Midbrain (tissue), 1 donor: ENCODE measurements at regions not wholly inside any gene's neighbourhood (a gene's known extent, or its start where the extent isn't known, plus 50 kb on each side); places are given as distances from the start of the nearest gene placed in this dataset.
"Not testable (repeated sequence)": the region's sequence is repeated elsewhere in the genome, so short reads cannot be mapped to it uniquely, and the experiment has no call there.

ENCODE experiments used
- DNase-seq: peaks from one replicate; lab custom pipeline; 2025; lab: John Stamatoyannopoulos, UW

- no peak for DNase-seq
Observed at GRCh38 chrX:111041018-111041462, 55.0 kb upstream of the PAK3 start.

- no peak for DNase-seq
Observed at GRCh38 chrX:111040377-111041017, 55.5 kb upstream of the PAK3 start.

- no peak for DNase-seq
Observed at GRCh38 chrX:111039606-111040005, 56.4 kb upstream of the PAK3 start.

- DNase-seq, result no peak
Observed at GRCh38 chrX:111035991-111036390, 60.0 kb upstream of the PAK3 start.

GRCh38 chrX:111035256-111035655 lies 60.7 kb upstream of the PAK3 start:
- no peak for DNase-seq

GRCh38 chrX:111022998-111023397 lies 73.0 kb upstream of the PAK3 start:
- not testable (repeated sequence) for DNase-seq

GRCh38 chrX:111020283-111020682 lies 75.7 kb upstream of the PAK3 start:
- no peak for DNase-seq

- no peak for DNase-seq
Observed at GRCh38 chrX:111013778-111014455, 82.1 kb upstream of the PAK3 start.

- no peak for DNase-seq
Observed at GRCh38 chrX:111010111-111010510, 85.9 kb upstream of the PAK3 start.

GRCh38 chrX:111009256-111009655 lies 86.7 kb upstream of the PAK3 start:
- no peak for DNase-seq

- no peak for DNase-seq
Observed at GRCh38 chrX:111008126-111008525, 87.9 kb upstream of the PAK3 start.

- no peak for DNase-seq
Observed at GRCh38 chrX:111007238-111007637, 88.8 kb upstream of the PAK3 start.

- DNase-seq, result no peak
Observed at GRCh38 chrX:111006116-111006515, 89.9 kb upstream of the PAK3 start.

- DNase-seq, result no peak
Observed at GRCh38 chrX:111005166-111005565, 90.8 kb upstream of the PAK3 start.

- DNase-seq, result no peak
Observed at GRCh38 chrX:111003118-111003517, 92.9 kb upstream of the PAK3 start.

- DNase-seq, result no peak
Observed at GRCh38 chrX:110992611-110993010, 103.4 kb upstream of the PAK3 start.

GRCh38 chrX:110989869-110990268 lies 106.1 kb upstream of the PAK3 start:
- no peak for DNase-seq

- no peak for DNase-seq
Observed at GRCh38 chrX:110989447-110989846, 106.5 kb upstream of the PAK3 start.

- no peak for DNase-seq
Observed at GRCh38 chrX:110987292-110987691, 108.7 kb upstream of the PAK3 start.

GRCh38 chrX:110985470-110985869 lies 110.5 kb upstream of the PAK3 start:
- no peak for DNase-seq

- DNase-seq, result no peak
Observed at GRCh38 chrX:110983024-110983423, 113.0 kb upstream of the PAK3 start.

- no peak for DNase-seq
Observed at GRCh38 chrX:110966839-110967238, 129.2 kb upstream of the PAK3 start.

- DNase-seq, result no peak
Observed at GRCh38 chrX:110966091-110966454, 129.9 kb upstream of the PAK3 start.
